ENCODE measurements at regions not wholly inside any gene's neighbourhood (a gene's known extent, or its start where the extent isn't known, plus 50 kb on each side); places are given as distances from the start of the nearest gene placed in this dataset.

DNA sequence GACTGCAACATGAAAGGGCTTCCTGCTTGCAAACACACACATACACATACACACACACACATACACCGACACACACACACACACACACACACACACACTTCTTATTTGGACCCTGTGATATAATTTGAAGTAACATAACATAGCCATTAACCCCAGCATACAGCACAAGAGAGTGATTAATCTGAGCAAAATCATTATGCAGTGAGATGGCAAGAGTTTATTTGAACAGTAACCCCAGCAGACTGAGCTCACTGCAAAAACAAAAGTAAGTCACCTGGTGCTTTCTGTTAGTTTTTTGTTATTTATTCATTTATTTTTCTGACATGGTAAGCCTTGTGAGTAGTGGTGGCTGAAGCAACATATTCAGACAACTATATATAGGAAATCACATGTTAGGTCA is 93.7 kb downstream of the NOL4 start:
- no peaks in the 10 kb centered on the region for H3K79me2 ChIP-seq (ENCODE audit: insufficient read depth, low read length)
- TF ChIP-seq, protein P1, sequence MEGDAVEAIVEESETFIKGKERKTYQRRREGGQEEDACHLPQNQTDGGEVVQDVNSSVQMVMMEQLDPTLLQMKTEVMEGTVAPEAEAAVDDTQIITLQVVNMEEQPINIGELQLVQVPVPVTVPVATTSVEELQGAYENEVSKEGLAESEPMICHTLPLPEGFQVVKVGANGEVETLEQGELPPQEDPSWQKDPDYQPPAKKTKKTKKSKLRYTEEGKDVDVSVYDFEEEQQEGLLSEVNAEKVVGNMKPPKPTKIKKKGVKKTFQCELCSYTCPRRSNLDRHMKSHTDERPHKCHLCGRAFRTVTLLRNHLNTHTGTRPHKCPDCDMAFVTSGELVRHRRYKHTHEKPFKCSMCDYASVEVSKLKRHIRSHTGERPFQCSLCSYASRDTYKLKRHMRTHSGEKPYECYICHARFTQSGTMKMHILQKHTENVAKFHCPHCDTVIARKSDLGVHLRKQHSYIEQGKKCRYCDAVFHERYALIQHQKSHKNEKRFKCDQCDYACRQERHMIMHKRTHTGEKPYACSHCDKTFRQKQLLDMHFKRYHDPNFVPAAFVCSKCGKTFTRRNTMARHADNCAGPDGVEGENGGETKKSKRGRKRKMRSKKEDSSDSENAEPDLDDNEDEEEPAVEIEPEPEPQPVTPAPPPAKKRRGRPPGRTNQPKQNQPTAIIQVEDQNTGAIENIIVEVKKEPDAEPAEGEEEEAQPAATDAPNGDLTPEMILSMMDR (conservative IDR thresholded peaks at IDR 0.05; ENCODE audit: low read length) = no peak
- TF ChIP-seq EZH2phosphoT487 (IDR thresholded peaks at IDR 0.05; ENCODE audit: borderline replicate concordance) = no peak
- H3K36me3 ChIP-seq (ENCODE audit: insufficient read depth, low read length) = no peaks in the 10 kb centered on the region
- H3K9ac ChIP-seq (ENCODE audit: low read depth, low read length, poor library complexity, severe bottlenecking) = no peak overlapping the region
- no peak overlapping the region for H2AFZ ChIP-seq (ENCODE audit: low read length)
- H3K9me2 ChIP-seq (replicated peaks; ENCODE audit: low read depth, low read length) = no peaks in the 10 kb centered on the region
- H3K27me3 ChIP-seq (ENCODE audit: insufficient read depth, low read length, poor library complexity, severe bottlenecking) = no peaks in the 10 kb centered on the region
- H3K4me3 ChIP-seq (ENCODE audit: low read length, poor library complexity, severe bottlenecking) = no peak overlapping the region
- no peaks in the 10 kb centered on the region for H3K4me1 ChIP-seq (ENCODE audit: insufficient read depth, low read length, poor library complexity, severe bottlenecking)
- H3K4me2 ChIP-seq (ENCODE audit: low read depth, low read length, poor library complexity, severe bottlenecking) = no peak overlapping the region
- no peaks in the 10 kb centered on the region for H3F3A ChIP-seq (ENCODE audit: low read depth)
- H3K9me3 ChIP-seq (ENCODE audit: insufficient read depth, low read depth, low read length) = no peaks in the 10 kb centered on the region
- H4K20me1 ChIP-seq (ENCODE audit: insufficient read depth, low read length, poor library complexity, severe bottlenecking) = no peaks in the 10 kb centered on the region

DNA sequence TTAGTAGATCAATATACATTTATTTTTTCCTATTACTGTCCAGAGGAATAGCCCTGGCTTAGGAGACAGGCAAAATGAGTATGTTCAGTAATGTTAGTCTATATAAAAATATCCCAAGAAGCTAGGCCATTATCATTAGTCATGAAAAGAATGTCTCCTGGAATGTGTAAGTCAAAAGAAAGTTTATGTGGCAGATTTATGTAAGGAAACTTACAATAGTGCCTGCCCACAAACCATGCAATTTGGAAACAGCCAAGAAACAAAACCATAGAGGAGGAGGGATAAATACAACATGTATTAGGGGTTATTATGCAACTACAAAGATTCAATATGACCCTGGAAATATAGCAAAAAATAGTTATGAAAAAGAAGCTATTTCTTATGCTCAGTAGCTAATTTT is 96.3 kb downstream of the NOL4 start:
- H3K9ac ChIP-seq (ENCODE audit: low read depth, low read length, poor library complexity, severe bottlenecking) = no peak overlapping the region
- H3K4me1 ChIP-seq (ENCODE audit: insufficient read depth, low read length, poor library complexity, severe bottlenecking) = no peaks in the 10 kb centered on the region
- TF ChIP-seq, protein P1 (conservative IDR thresholded peaks at IDR 0.05; ENCODE audit: low read length) = no peak
- TF ChIP-seq EZH2phosphoT487 (IDR thresholded peaks at IDR 0.05; ENCODE audit: borderline replicate concordance) = no peak
- no peaks in the 10 kb centered on the region for H3K36me3 ChIP-seq (ENCODE audit: insufficient read depth, low read length)
- no peaks in the 10 kb centered on the region for H3K9me3 ChIP-seq (ENCODE audit: insufficient read depth, low read depth, low read length)
- H3K4me3 ChIP-seq (ENCODE audit: low read length, poor library complexity, severe bottlenecking) = no peak overlapping the region
- H3F3A ChIP-seq (ENCODE audit: low read depth) = no peaks in the 10 kb centered on the region
- H4K20me1 ChIP-seq (ENCODE audit: insufficient read depth, low read length, poor library complexity, severe bottlenecking) = no peaks in the 10 kb centered on the region
- no peak overlapping the region for H3K4me2 ChIP-seq (ENCODE audit: low read depth, low read length, poor library complexity, severe bottlenecking)
- no peaks in the 10 kb centered on the region for H3K27me3 ChIP-seq (ENCODE audit: insufficient read depth, low read length, poor library complexity, severe bottlenecking)
- H3K79me2 ChIP-seq (ENCODE audit: insufficient read depth, low read length) = no peaks in the 10 kb centered on the region
- H2AFZ ChIP-seq (ENCODE audit: low read length) = no peak overlapping the region
- H3K9me2 ChIP-seq (replicated peaks; ENCODE audit: low read depth, low read length) = no peaks in the 10 kb centered on the region

DNA sequence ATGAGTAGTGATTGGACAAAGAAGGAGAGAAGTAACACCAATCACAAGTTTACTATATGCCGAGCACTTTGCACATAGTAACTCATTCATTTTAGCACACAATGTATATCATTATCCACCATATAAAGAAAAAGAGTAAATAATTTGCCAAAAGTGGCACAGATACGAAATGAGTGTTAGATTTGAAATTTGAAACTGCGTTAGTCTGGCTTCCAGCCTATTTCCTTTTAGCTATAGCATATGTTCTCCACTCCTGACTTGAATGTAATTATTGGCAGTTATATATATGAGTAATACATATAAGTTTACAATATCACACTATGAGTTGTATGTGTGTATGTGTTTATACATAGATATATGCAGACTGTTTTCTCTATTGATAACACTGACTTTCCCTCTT is 98.6 kb downstream of the NOL4 start:
- no peak overlapping the region for H2AFZ ChIP-seq (ENCODE audit: low read length)
- no peak overlapping the region for H3K4me3 ChIP-seq (ENCODE audit: low read length, poor library complexity, severe bottlenecking)
- H3K4me1 ChIP-seq (ENCODE audit: insufficient read depth, low read length, poor library complexity, severe bottlenecking) = no peaks in the 10 kb centered on the region
- no peak overlapping the region for H3K9ac ChIP-seq (ENCODE audit: low read depth, low read length, poor library complexity, severe bottlenecking)
- no peaks in the 10 kb centered on the region for H3K79me2 ChIP-seq (ENCODE audit: insufficient read depth, low read length)
- H3K9me3 ChIP-seq (ENCODE audit: insufficient read depth, low read depth, low read length) = no peaks in the 10 kb centered on the region
- no peaks in the 10 kb centered on the region for H3F3A ChIP-seq (ENCODE audit: low read depth)
- H3K36me3 ChIP-seq (ENCODE audit: insufficient read depth, low read length) = no peaks in the 10 kb centered on the region
- H3K27me3 ChIP-seq (ENCODE audit: insufficient read depth, low read length, poor library complexity, severe bottlenecking) = no peaks in the 10 kb centered on the region
- H4K20me1 ChIP-seq (ENCODE audit: insufficient read depth, low read length, poor library complexity, severe bottlenecking) = no peaks in the 10 kb centered on the region
- TF ChIP-seq EZH2phosphoT487 (IDR thresholded peaks at IDR 0.05; ENCODE audit: borderline replicate concordance) = no peak
- TF ChIP-seq, protein P1 (conservative IDR thresholded peaks at IDR 0.05; ENCODE audit: low read length) = no peak
- no peak overlapping the region for H3K4me2 ChIP-seq (ENCODE audit: low read depth, low read length, poor library complexity, severe bottlenecking)
- H3K9me2 ChIP-seq (replicated peaks; ENCODE audit: low read depth, low read length) = no peaks in the 10 kb centered on the region

Measured in Loucy (cell line).